GM12891 (cell line): ENCODE measurements at regions not wholly inside any gene's neighbourhood (a gene's known extent, or its start where the extent isn't known, plus 50 kb on each side); places are given as distances from the start of the nearest gene placed in this dataset.

Source experiments
- POLR2A ChIP-seq: IDR thresholded peaks from 2 replicates; pipeline ENCODE4 v1.6.1; 2011; ENCODE audit warnings: low read depth, low read length, control low read depth
- POLR2AphosphoS5 ChIP-seq: IDR thresholded peaks from 2 replicates; pipeline ENCODE4 v1.6.1; 2011; ENCODE audit warnings: low read depth, low read length, control low read depth
- POU2F2 ChIP-seq: IDR thresholded peaks from 2 replicates; pipeline ENCODE4 v1.6.1; 2011; ENCODE audit warnings: low read depth, mild to moderate bottlenecking, control low read depth, low read length, moderate library complexity
- SPI1 ChIP-seq: IDR thresholded peaks from 2 replicates; pipeline ENCODE4 v1.6.1; 2011; ENCODE audit warnings: low read depth, low read length, control low read depth
- TAF1 ChIP-seq: IDR thresholded peaks from 2 replicates; pipeline ENCODE4 v1.6.1; 2011; ENCODE audit warnings: low read depth, low read length, control low read depth

- TF ChIP-seq POLR2A (no peak), POLR2AphosphoS5 (no peak), POU2F2 (no peak), TAF1 (no peak), SPI1 (no peak)
These were observed 140.4 kb downstream of the ESM1 start for GRCh38 chr5:54844905-54845566.
